K562 (cell line): ENCODE measurements at regions not wholly inside any gene's neighbourhood (a gene's known extent, or its start where the extent isn't known, plus 50 kb on each side); places are given as distances from the start of the nearest gene placed in this dataset.

Experiments
- ATAC-seq: fragments of 200-7000 bp; cut with Tn5 transposase; 3 replicates; pipeline ENCODE4 v1.9.1; 2020; ENCODE audit warnings: moderate library complexity
- BruUV-seq: library from RNA; stranded (reverse); fragments of 400-500 nt; replicated peaks from 2 replicates; lab custom pipeline; 2021; lab: Mats Ljungman, UMichigan
- CTCF ChIA-PET: fragments of 300-600 bp; formaldehyde crosslinking; extraction: SDS; loops from one replicate; lab custom pipeline; 2021; ENCODE audit warnings: low intra/inter-chr PET ratio; lab: Yijun Ruan, JAX
- POLR2A ChIA-PET: fragments of 300-600, 350-650 bp; sonication (Branson Sonifier 250); formaldehyde crosslinking; extraction: SDS; loops from one replicate; lab custom pipeline; 2021; ENCODE audit warnings: antibody characterized with exemption, inconsistent platforms; lab: Yijun Ruan, JAX
- DNase-seq, 4 experiments: peaks; one replicate each; pipeline versions ENCODE4 v3.0.0 to v3.0.0-alpha.2; 2011 to 2018; ENCODE audit warnings: low spot score in 3 of 4, mixed read lengths in 3 of 4; ENCODE audit errors: extremely low read depth in 1 of 4
- FAIRE-seq: peaks from 2 replicates; lab custom pipeline; 2011; peaks lifted over from hg19 to GRCh38; lab: Jason Lieb, UNC
- H2AFZ ChIP-seq: 2 replicates; pipeline ENCODE4 v1.6.0; 2011; ENCODE audit warnings: low read depth, low read length, control low read depth, inconsistent platforms
- H3K27ac ChIP-seq: fragments of 200-600 bp; 3 replicates; pipeline ENCODE4 v1.8.0; 2011; ENCODE audit warnings: low read depth, mild to moderate bottlenecking, control low read depth, inconsistent platforms, low read length, moderate library complexity, mixed read lengths; ENCODE audit errors: extremely low read depth
- H3K27me3 ChIP-seq, 2 experiments: fragments of 300-600 bp in 1 of 2; 2 replicates in 1 of 2; 3 replicates in 1 of 2; pipeline versions ENCODE4 v1.6.0 to v1.8.0; 2011; ENCODE audit warnings: inconsistent platforms in 2 of 2, low read length in 2 of 2, mild to moderate bottlenecking in 1 of 2, mixed read lengths in 1 of 2, moderate library complexity in 1 of 2; ENCODE audit not compliant: control insufficient read depth in 2 of 2, insufficient read depth in 2 of 2
- H3K36me3 ChIP-seq: fragments of 300-600 bp; 3 replicates; pipeline ENCODE4 v1.8.0; 2011; ENCODE audit warnings: mild to moderate bottlenecking, low read length, inconsistent platforms; ENCODE audit not compliant: control insufficient read depth, insufficient read depth
- H3K4me1 ChIP-seq, 2 experiments: fragments of 200-600 bp in 1 of 2; replicated peaks in 1 of 2; 2 replicates in 1 of 2; 3 replicates in 1 of 2; pipeline versions ENCODE4 v1.5.1 to v1.8.0; 2011; ENCODE audit warnings: inconsistent platforms in 2 of 2, low read length in 2 of 2, mild to moderate bottlenecking in 1 of 2, mixed read lengths in 1 of 2, moderate library complexity in 1 of 2; ENCODE audit not compliant: control insufficient read depth in 2 of 2, insufficient read depth in 2 of 2
- H3K4me2 ChIP-seq: 2 replicates; pipeline ENCODE4 v1.6.1; 2011; ENCODE audit warnings: low read length, control low read depth, inconsistent platforms, mixed read lengths; ENCODE audit not compliant: insufficient read depth
- H3K4me3 ChIP-seq: fragments of 200-600 bp; sonication (generic), shearing (Covaris generic); 2 replicates; pipeline ENCODE4 v1.5.1; 2016; ENCODE audit warnings: control low read depth, inconsistent platforms
- H3K79me2 ChIP-seq: fragments of 200-600 bp; 3 replicates; pipeline ENCODE4 v1.8.0; 2011; ENCODE audit warnings: low read length, inconsistent platforms; ENCODE audit not compliant: control insufficient read depth, insufficient read depth
- H3K9ac ChIP-seq, 2 experiments: 2 replicates each; pipeline versions ENCODE4 v1.6.0 to v1.6.1; 2011; ENCODE audit warnings: low read depth in 2 of 2, low read length in 2 of 2, control low read depth in 1 of 2, inconsistent platforms in 1 of 2, mild to moderate bottlenecking in 1 of 2, mixed read lengths in 1 of 2; ENCODE audit not compliant: insufficient read depth in 1 of 2
- H3K9me1 ChIP-seq: one replicate; pipeline ENCODE4 v1.6.0; 2011; ENCODE audit warnings: inconsistent platforms, mild to moderate bottlenecking, low read length, moderate library complexity; ENCODE audit not compliant: control insufficient read depth, insufficient read depth
- H3K9me3 ChIP-seq: replicated peaks from 2 replicates; pipeline ENCODE4 v1.5.1; 2011; ENCODE audit warnings: low read depth, low read length, inconsistent platforms; ENCODE audit not compliant: control insufficient read depth, insufficient read depth
- H4K20me1 ChIP-seq: replicated peaks from 2 replicates; pipeline ENCODE4 v1.6.1; 2011; ENCODE audit warnings: low read length, inconsistent platforms, mixed read lengths; ENCODE audit not compliant: control insufficient read depth, insufficient read depth
- E2F8 ChIP-seq: fragments of 450-650 bp; IDR thresholded peaks from 2 replicates; pipeline ENCODE4 v1.7.1; 2018; ENCODE audit warnings: mild to moderate bottlenecking, low read depth; ENCODE audit not compliant: partially characterized antibody
- FOXK2 ChIP-seq, 2 experiments: fragments of 450-650 bp; IDR thresholded peaks in 1 of 2; conservative IDR thresholded peaks in 1 of 2; 2 replicates each; pipeline ENCODE4 v1.6.1; 2016; ENCODE audit warnings: low read depth in 2 of 2, mild to moderate bottlenecking in 1 of 2
- HDAC8 ChIP-seq: fragments of 450-650 bp; IDR thresholded peaks from 2 replicates; pipeline ENCODE4 v1.6.1; 2016; ENCODE audit warnings: mild to moderate bottlenecking, missing genetic modification characterization, moderate library complexity, missing compliant biosample characterization
- MCM5 ChIP-seq: fragments of 450-650 bp; IDR thresholded peaks from 2 replicates; pipeline ENCODE4 v1.6.1; 2016; ENCODE audit warnings: low read depth
- PHF21A ChIP-seq: fragments of 450-650 bp; IDR thresholded peaks from 2 replicates; pipeline ENCODE4 v1.6.1; 2017; ENCODE audit warnings: low read depth, borderline replicate concordance
- RNF219 ChIP-seq: fragments of 250-450 bp; sonication (Bioruptor Pico); IDR thresholded peaks from 2 replicates; pipeline ENCODE4 v1.5.0; 2022; ENCODE audit warnings: mild to moderate bottlenecking
- TFE3 ChIP-seq: fragments of 450-650 bp; formaldehyde crosslinking; IDR thresholded peaks from 2 replicates; pipeline ENCODE4 v1.4.0; 2020; ENCODE audit warnings: mild to moderate bottlenecking, mixed read lengths
- THAP7 ChIP-seq: fragments of 250-450 bp; sonication (Bioruptor Pico); IDR thresholded peaks from 2 replicates; pipeline ENCODE4 v1.5.0; 2021
- TOE1 ChIP-seq, 2 experiments: fragments of 450-650 bp in 1 of 2; sonication (generic) in 1 of 2; formaldehyde crosslinking in 1 of 2; IDR thresholded peaks; 2 replicates each; pipeline versions ENCODE4 v1.7.1 to v1.8.0; 2016 to 2022; ENCODE audit warnings: borderline replicate concordance in 2 of 2, mild to moderate bottlenecking in 2 of 2, antibody characterized with exemption in 1 of 2, inconsistent platforms in 1 of 2, low read depth in 1 of 2, missing genetic modification reagents in 1 of 2, moderate library complexity in 1 of 2
- ZFPM2 ChIP-seq: fragments of 250-450 bp; sonication (Bioruptor Pico); IDR thresholded peaks from 2 replicates; pipeline ENCODE4 v1.5.1; 2022; ENCODE audit warnings: mild to moderate bottlenecking
- ZKSCAN8 ChIP-seq: fragments of 200-800 bp; sonication (Bioruptor generic); IDR thresholded peaks from 2 replicates; pipeline ENCODE4 v1.6.1; 2016; ENCODE audit warnings: missing genetic modification characterization, missing compliant biosample characterization
- WGBS: fragments of 100-300 bp; shearing (Covaris generic); methylation state at CpG from one replicate; pipeline ENCODE4 v1.1.6; 2016; ENCODE audit warnings: low coverage, mixed read lengths; ENCODE audit not compliant: insufficient coverage; ENCODE audit errors: missing lambda C conversion rate; 5-methylcytosine and 5-hydroxymethylcytosine counted together
- in situ Hi-C: fragments of 300-500 bp; cut with MboI; formaldehyde crosslinking; loops from 4 replicates; pipeline ENCODE4 v1.15.0; 2018; ENCODE audit warnings: inconsistent platforms, mixed read lengths
- intact Hi-C: fragments of 100-400 bp; cut with micrococcal nuclease; formaldehyde crosslinking; loops from 2 replicates; pipeline ENCODE4 v1.14.2; 2022

- H3K9me1 ChIP-seq = no peaks in the 10 kb centered on the region
- no peaks in the 10 kb centered on the region for H4K20me1 ChIP-seq
- intact Hi-C loops (no loop called here), in situ Hi-C loops (no loop called here)
- H3K4me2 ChIP-seq = no peak overlapping the region
- H3K36me3 ChIP-seq = no peaks in the 10 kb centered on the region
- no peaks in the 10 kb centered on the region for H3K79me2 ChIP-seq
- peaks cover 0 to 13% of the 10 kb centered on the region in 2 experiments; a peak in 2 of 5 replicates for H3K27me3 ChIP-seq
- no peaks in the 10 kb centered on the region for H3K4me1 ChIP-seq
- no peak overlapping the region for H2AFZ ChIP-seq
- no peak overlapping the region for H3K4me3 ChIP-seq
- no peaks in the 10 kb centered on the region for H3K9me3 ChIP-seq
- no peak overlapping the region for H3K27ac ChIP-seq
- ChIA-PET POLR2A (no interaction called here), CTCF (no interaction called here)
- 3% methylated on average over 10 of the region's 10 CpGs for WGBS
- DNase-seq = no peak
- TF ChIP-seq TFE3 (CRISPR knock-in tag) = no peak
- no peak for TF ChIP-seq TOE1 (IDR thresholded peaks at IDR 0.05; ENCODE audit: borderline replicate concordance)
- TF ChIP-seq TOE1 (CRISPR knock-in tag; IDR thresholded peaks at IDR 0.05; ENCODE audit: borderline replicate concordance, low read depth) = no peak
- TF ChIP-seq FOXK2 (conservative IDR thresholded peaks at IDR 0.05 in 1 of 2, IDR thresholded peaks at IDR 0.05 in 1 of 2; ENCODE audit: low read depth in 2 of 2) = no peak
- no peak for TF ChIP-seq HDAC8 (tag)
- no peak for TF ChIP-seq THAP7 (CRISPR knock-in tag)
- TF ChIP-seq PHF21A = no peak
- no peak for TF ChIP-seq E2F8
- TF ChIP-seq ZKSCAN8 (CRISPR knock-in tag) = no peak
- no peak for TF ChIP-seq MCM5
- TF ChIP-seq RNF219 (CRISPR knock-in tag) = no peak
- TF ChIP-seq ZFPM2 = no peak
- no peak for ATAC-seq
- no peak overlapping the region for H3K9ac ChIP-seq
- no peak for FAIRE-seq
- no TSS peak for BruUV-seq
These were observed 138.8 kb upstream of the USP24 start for GRCh38 chr1:55353707-55354620.
